SW 1271 (cell line): ENCODE measurements at regions not wholly inside any gene's neighbourhood (a gene's known extent, or its start where the extent isn't known, plus 50 kb on each side); places are given as distances from the start of the nearest gene placed in this dataset.
"Not testable (repeated sequence)": the region's sequence is repeated elsewhere in the genome, so short reads cannot be mapped to it uniquely, and the experiment has no call there.

ENCODE experiments used
- DNase-seq, 2 experiments: peaks; one replicate each; lab custom pipeline; 2025; lab: John Stamatoyannopoulos, UW

DNA sequence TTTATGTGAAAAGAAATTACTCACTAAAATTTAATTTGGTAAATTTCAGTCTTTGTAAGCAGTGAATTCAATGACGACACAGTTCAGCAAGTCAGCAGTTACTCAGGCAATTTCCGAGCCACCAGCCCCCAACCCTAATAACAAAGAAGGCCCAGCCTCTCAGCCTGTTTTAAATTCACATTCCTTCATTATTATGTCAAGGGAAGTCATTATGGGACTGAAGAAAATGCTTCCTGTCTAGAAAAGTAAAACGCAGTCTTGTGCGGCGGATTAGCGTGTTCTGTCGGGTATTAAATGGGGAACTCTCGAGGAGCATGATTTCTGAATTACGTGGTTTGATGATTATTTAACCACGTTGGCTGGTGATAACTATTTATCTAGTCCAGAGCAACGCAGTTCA lies 177.6 kb downstream of the AIPL1 start:
- DNase-seq, result no peak

GRCh38 chr17:6255322-6255721 lies 179.6 kb downstream of the AIPL1 start:
- DNase-seq, result no peak

GRCh38 chr17:6254036-6254435 lies 180.9 kb downstream of the AIPL1 start:
- DNase-seq, result no peak

DNA sequence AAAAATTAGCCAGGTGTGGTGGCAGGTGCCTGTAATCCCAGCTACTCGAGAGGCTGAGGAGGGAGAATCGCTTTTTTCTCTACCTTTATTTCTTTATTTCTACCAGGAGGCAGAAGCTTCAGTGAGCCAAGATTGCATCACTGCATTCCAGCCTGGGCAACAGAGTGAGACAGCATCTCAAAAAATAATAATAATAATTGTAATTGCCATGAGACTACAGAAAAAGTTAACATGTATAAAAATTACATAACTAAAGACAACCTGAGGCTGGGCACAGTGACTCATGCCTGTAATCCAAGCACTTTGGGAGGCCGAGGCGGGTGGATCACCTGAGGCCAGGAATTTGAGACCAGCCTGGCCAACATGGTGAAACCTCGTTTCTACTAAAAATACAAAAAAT lies 181.5 kb downstream of the WSCD1 start:
- not testable (repeated sequence) for DNase-seq

DNA sequence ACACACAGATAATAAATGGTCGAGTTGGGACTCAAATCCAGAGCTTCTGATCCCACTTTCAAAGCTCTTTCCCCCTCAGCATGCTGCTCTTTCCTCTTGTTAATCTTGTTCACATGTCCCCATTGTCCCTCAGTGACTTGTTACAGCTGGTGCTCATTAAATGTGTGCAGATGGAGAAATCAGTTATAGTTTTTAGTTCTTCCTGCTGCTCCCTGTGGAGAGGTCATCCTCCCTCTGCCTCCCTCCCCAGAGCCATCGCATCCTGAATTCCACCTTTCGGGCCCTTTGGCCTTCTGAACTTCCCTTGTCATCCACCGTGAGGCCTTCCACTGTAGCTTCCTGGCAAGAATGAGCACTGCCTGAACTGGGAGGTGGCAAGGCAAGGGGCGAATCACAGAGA lies 179.6 kb downstream of the WSCD1 start:
- DNase-seq, result no peak

DNA sequence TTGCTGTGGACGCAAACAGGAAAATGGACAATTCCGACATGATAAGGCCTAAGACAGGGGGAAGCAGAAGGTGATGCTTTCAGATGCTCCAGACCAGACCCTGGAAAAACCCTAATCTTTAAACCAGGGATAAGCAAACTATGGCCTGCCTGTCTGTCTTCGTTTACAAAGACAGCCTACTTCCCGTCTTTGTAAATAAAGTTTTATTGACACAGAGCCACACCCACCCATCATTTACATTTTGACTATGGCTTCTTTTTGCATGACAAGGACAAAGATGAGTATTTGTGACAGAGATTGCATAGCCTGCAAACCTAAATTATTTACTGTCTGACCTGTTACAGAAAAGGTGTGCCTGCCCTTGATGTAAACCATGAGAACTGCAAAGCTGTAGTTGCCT lies 177.9 kb downstream of the WSCD1 start:
- no peak for DNase-seq

- DNase-seq, result no peak
Measured at GRCh38 chr17:6245301-6246177, 175.4 kb downstream of the WSCD1 start.

GRCh38 chr17:6244796-6245195 lies 174.6 kb downstream of the WSCD1 start:
- no peak for DNase-seq

DNA sequence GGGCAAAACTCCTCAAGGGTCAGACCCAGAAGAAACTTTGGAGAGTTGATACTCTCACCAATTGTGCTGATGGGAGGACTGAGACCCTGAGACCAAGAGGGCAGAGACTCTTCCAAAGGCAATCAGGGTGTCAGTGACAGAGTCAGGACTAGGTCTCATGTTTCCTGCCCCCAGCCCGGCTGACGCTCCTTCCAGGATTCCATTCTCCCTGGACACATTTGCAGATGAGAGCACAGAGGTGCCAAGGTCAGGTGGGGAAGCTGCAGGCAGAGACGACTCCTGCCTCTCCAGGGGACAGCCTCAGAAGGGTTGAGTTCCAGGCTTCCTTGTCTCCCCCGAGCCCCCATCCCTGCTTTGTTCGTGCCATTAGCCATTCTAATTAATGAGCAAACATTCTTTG lies 174.1 kb downstream of the WSCD1 start:
- DNase-seq, result no peak

- no peak for DNase-seq
Measured at GRCh38 chr17:6243186-6243585, 173.0 kb downstream of the WSCD1 start.

- no peak for DNase-seq
Measured at GRCh38 chr17:6241996-6242395, 171.8 kb downstream of the WSCD1 start.

GRCh38 chr17:6241381-6241780 lies 171.2 kb downstream of the WSCD1 start:
- DNase-seq, result no peak

DNA sequence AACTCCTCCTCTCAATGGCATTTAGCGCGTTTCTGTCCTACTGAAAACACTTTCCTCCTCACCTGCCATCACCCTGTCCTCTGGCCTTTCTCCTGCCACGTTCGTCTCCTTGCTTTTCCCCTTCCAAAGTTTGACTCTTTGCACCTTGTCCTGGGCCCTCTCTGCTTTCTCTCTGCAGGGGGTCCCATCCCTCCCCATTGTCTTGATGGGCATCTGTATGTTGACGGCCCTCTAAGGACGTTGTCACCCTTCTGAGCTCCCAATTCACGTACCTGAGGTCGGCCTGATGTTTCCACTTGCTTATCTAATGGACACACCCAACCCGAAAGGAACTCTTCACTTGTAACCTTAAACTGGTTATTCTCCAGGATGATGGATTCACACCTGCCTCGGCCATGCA lies 170.4 kb downstream of the WSCD1 start:
- no peak for DNase-seq

GRCh38 chr17:6240001-6240400 lies 169.8 kb downstream of the WSCD1 start:
- no peak for DNase-seq

- DNase-seq, result no peak
Measured at GRCh38 chr17:6239241-6239798, 169.1 kb downstream of the WSCD1 start.

- no peak for DNase-seq
Measured at GRCh38 chr17:6233856-6234255, 163.7 kb downstream of the WSCD1 start.

- no peak for DNase-seq
Measured at GRCh38 chr17:6233339-6233738, 163.2 kb downstream of the WSCD1 start.

DNA sequence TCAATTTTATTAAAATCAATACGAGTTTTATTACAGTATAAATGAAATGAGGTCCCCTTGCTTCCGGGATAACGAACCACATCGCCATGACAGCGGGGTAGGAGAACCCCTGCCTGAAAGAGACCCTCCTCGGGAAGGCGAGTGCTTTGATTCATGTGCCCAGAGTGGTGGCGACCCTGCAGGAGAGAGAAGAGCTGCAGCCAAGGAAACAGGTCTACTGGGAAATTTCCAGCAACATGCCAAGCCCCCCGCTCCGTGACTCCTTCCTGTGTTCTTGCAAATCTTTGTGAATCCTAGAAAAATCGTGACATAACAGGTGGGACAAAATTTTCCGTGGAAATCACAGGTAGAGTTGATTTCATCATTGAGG lies 162.5 kb downstream of the WSCD1 start:
- DNase-seq, result no peak

DNA sequence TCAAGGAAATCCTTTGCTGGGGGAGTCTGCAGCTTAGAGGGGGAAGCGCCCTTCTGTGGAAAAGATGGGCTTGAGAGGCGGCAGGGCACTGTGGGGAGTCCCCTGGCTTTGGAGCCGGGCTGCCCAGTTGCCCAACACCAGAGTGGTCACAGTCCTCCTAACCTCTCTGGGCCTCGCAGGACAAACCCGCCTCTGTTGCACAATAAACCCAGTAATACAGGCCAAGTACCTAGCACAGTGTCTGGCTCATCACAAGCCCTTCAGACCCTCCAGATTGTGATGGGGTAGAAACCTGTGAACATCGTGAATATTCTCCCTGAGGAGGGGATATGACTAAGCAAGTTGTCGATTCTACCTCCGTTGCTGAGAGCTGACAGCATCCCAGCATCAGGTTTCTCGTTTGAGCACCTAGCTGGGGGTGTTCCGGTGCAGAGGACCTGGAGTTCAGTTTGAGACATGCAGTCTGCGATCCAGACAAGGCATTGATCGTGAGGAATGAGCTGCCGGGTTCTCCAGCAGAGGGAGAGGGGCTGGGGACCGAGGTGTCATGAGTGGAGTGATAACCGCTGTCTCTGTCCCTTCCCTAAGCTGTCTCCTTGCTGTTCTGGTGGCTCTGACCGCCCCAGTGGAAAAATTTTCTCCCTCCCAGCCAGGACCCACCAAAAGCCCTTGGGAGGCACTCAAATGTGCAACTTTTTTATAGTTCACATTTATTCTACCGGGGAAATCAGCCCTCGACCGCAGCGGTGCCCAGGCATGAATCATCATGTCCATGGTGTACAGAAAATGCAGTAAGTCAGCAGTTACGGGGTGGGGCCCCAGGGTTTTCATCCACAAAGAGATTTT lies 161.9 kb downstream of the WSCD1 start:
- DNase-seq, result peak; percentile 27 to 40

- no peak for DNase-seq
Measured at GRCh38 chr17:6231465-6231864, 161.3 kb downstream of the WSCD1 start.

DNA sequence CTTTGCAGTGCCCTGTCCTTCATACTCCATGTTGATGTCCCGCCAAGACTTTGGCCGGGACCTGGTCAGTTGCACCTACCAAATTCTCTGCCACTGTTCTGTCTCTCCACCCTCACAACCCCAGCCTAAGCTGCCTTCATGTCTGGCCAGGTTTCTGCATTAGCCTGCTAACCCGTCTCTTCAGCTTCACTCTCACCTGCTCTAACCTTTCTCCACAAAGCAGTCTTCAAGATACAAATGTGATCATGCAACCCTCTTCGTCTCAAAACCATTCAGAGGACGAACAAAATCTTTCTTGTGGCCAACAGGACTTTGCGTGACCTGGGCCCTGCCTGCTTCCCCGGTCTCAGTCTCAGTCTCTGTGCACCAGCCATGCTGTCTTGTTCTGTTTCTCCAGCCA lies 148.2 kb downstream of the WSCD1 start:
- DNase-seq, result no peak

- no peak for DNase-seq
Measured at GRCh38 chr17:6215071-6216035, 145.2 kb downstream of the WSCD1 start.
